ENCODE measurements at regions not wholly inside any gene's neighbourhood (a gene's known extent, or its start where the extent isn't known, plus 50 kb on each side); places are given as distances from the start of the nearest gene placed in this dataset.
"Not testable (repeated sequence)": the region's sequence is repeated elsewhere in the genome, so short reads cannot be mapped to it uniquely, and the experiment has no call there.

DNA sequence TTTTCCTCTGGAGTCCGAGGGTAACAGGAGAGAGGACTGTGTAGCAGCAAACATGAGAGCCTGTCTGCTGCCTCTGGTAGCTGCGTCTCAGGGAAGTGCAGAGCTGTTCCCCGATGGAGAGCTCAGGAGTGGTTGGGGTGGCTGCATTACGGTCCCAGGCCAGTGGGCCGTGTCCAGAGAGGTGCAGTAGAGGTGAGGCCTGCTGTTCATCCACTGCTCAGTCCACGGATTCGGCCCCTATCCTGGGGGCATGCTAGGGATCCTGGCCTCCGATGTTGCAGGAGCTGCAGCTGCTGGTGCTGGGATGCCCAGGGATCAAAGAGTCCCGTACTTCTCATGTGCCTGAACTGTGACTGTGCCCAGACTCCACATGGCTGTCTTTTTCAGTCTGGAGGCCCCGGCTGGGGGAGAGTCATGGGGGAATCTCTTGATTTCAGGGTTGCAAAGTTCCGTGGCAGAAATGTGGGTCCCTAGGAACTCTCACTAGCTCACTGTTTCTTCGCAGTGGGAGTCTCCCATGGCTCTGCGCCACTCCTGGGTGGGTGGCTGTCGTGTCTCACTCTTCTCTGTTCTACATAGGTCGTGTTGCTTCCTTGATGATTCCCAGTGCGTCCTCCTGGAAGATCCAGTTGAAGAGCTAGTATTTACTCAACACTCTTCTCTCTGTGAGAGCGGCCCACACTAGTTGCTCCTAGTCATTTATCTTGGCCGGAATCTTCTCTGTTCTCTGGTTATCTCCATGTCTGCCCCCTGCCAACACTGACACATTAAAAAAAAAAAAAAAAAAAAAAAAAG is 109.5 kb upstream of the CENPE start:
- no peak for DNase-seq (ENCODE audit: low read depth)

DNA sequence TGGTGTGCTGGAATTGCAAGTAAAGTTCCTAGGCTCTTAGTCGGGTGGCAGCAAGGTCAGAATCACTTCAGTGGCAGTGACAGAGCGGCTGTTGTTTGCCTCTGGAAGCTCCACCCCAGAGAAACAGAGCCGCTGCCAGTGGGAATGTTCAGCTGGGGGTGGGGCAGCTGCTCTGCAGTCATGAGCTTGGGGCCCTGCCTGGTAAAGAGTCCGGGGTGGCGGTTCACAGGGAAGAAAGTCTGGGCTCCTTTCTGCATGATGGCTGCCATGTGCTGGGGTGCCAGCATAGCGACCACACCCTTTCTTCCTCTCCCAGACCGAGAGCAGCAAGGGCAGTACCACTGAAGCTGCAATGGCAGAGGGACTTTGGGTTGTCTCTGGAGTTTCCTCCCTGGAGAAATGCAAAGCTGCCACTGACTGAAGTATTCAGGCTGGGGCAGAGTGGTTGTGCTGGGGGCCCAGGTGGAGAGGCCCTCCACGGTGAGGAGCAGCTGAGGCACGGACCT is 108.8 kb upstream of the CENPE start:
- no peak for DNase-seq (ENCODE audit: low read depth)

DNA sequence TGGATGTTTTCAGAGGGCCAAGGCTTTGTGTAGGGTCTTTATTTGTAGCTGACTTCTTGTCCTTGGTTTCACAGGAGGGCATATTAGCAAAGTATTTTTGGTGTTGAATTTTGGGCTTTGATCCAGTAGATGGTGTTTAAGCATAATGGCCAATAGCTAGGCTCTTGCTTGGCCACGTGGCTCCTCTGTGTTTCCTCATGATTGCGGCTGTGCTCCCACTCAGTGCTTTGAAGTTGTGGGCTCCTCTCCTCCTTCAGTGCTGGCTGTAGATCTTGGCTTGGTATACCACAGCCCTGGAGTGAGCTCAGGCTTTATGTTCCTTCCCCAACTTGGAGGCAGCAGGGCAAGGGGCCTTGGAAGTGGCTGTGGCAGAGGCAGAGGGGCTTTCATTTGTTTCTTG is 107.2 kb upstream of the CENPE start:
- DNase-seq (ENCODE audit: low read depth), result no peak

DNA sequence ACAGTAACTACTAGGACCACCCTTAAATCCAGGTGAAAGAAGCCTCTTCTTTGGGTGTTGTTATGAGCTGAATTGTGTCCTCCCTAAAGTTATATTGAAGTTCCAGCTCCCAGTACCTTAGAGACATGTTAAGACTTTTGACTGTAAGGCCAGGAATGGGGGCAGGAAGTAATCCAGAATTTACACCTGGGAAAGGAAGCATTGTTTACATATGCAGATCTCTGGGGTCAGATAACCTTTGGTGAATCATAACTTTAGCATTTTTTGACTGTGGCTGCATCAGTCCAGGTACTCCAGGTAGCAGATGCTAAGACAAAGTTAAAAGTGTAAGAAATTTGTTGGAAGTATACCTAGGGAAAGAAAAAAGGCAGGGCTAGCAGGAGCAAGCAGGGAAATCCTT is 104.9 kb upstream of the CENPE start:
- DNase-seq (ENCODE audit: low read depth), result no peak

DNA sequence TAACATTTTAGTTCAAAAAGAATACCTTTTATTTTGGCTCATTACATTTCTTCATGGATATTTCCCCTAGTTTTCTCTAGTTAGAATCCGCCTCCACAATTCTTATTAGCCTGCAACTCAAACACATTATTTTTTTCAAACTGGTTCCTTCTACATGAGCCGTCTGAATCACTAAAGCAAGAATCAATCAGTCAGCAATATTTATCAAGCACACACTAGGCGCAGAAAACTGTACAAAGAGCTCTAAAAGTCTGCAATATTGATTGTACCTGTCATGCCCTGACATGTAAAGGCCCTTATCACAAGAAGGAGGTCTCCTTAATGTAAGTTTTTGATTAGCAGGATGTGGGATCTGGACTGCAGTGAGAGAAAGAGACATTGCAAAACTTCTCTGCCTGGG is 94.8 kb upstream of the CENPE start:
- no peak for DNase-seq (ENCODE audit: low read depth)

DNA sequence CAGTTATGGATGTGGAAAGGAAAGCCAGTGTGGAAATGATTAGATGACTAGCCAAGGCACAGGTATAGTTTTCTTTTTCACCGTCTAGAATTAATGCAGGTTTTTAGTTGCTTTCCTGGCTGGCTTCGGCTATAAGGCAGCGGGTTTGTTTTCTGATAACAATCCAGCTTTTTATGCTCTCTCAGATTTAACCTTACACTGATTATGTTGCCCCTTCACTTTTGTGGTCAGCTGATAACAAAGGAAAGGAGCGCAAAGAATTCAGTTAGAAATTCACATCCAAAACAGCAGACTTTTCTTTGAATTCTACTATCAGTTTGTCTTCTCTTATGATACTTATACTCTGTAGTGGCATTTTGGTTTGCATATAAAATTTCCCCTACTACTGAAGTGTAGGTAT is 94.2 kb upstream of the CENPE start:
- no peak for DNase-seq (ENCODE audit: low read depth)

DNA sequence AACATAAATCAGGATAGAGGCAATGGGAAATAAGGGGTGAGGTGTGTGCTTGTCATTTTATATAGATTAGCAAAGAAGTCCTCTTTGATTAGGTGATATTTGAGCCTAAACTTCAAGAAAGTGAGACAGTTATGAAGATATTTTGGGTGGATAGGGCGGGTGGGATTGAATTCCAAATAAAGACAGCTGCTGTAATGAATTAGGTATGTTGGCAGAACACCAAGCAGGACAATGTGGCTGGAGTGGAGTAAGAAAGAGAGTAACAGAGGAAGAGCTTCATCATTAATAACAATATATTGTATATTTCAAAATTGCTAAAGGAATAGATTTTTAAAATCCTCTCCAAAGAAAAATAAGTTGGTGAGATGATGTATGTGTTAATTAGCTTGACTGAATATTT is 91.0 kb upstream of the CENPE start:
- no peak for DNase-seq (ENCODE audit: low read depth)

DNA sequence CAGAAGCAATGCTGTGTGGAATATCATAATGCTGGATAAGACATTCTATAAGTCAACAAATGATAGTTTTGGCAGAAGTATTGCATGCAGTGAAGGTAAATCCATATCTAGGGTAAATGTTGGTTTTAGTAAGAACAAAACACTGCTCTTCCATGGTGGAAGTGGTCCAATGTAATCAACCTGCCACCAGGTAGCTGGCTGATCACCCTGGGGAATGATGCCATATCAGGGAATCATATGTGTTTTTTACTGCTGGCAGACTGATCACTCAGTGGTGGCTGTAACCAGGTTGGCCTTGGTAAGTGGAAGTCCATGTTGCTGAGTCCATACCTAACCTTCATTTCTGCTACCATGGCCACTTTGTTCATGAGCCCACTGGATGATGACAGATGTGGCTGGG is 74.0 kb upstream of the CENPE start:
- no peak for DNase-seq (ENCODE audit: low read depth)

DNA sequence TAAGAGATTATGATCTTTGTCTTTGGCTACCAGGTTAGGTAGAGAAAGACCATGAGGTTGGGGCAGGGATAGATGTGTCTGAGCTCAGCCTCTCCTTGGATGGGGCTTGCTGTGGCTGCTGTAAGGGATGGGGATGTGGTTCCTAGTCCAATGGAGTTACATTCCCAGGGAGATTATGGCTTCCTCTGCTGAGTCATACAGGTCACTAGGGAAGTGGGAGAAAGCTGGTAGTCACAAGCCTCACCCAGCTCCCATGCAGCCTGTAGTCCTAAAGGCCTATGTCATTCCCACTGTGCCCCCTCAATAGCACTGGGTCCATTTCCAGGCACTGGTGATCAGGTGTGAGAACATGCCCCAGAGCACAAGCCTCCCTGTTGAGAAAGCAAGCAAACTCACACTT is 70.6 kb upstream of the CENPE start:
- DNase-seq (ENCODE audit: low read depth), result no peak

DNA sequence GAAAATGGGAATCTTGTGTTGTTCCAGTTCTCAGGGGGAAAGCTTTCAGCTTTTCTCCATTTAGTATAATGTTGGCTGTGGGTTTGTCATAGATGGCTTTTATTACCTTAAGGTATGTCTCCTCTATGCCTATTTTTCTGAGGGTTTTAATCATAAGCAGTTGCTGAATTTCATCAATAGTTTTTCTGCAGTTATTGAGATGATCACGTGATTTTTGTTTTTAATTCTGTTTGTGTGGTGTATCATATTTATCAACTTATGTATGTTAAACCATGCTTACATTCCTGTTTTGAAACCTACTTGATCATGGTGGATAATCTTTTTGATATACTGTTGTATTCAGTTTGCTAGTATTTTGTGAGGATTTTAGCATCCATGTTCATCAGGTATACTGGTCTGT is 66.8 kb upstream of the CENPE start:
- DNase-seq (ENCODE audit: low read depth), result no peak

DNA sequence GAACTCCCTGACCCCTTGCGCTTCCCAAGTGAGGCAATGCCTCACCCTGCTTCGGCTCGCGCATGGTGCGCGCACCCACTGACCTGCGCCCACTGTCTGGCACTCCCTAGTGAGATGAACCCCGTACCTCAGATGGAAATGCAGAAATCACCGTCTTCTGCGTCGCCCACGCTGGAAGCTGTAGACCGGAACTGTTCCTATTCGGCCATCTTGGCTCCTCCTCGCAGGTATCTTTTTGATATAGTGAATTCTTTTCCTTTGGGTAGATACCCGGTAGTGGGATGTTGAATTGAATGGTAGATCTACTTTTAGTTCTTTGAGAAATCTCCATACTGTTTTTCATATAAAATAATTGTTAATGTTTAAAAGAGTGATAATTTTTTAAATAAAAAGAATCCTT is 57.9 kb upstream of the CENPE start:
- not testable (repeated sequence) for DNase-seq (ENCODE audit: low read depth)
